SK-N-SH treated with all-trans-retinoic acid at 6 μM for 48 hours (cell line): ENCODE measurements at regions not wholly inside any gene's neighbourhood (a gene's known extent, or its start where the extent isn't known, plus 50 kb on each side); places are given as distances from the start of the nearest gene placed in this dataset.

Source experiments
- CREB5 ChIP-seq: fragments of 250-450 bp; sonication (Bioruptor Pico); IDR thresholded peaks from 2 replicates; pipeline ENCODE4 v1.5.1; 2020; ENCODE audit warnings: low read depth, mild to moderate bottlenecking, moderate library complexity
- CSDC2 ChIP-seq: fragments of 250-450 bp; sonication (Bioruptor Pico); IDR thresholded peaks from 2 replicates; pipeline ENCODE4 v1.5.0; 2020; ENCODE audit warnings: mild to moderate bottlenecking, moderate library complexity
- RARB ChIP-seq: fragments of 250-450 bp; sonication (Bioruptor Pico); IDR thresholded peaks from 2 replicates; pipeline ENCODE4 v1.8.0; 2021; ENCODE audit warnings: mild to moderate bottlenecking, moderate library complexity
- TCF4 ChIP-seq: fragments of 250-450 bp; sonication (Bioruptor Pico); IDR thresholded peaks from 2 replicates; pipeline ENCODE4 v1.8.0; 2021; ENCODE audit warnings: mild to moderate bottlenecking, moderate library complexity, borderline replicate concordance
- TSHZ2 ChIP-seq: fragments of 250-450 bp; sonication (Bioruptor Pico); IDR thresholded peaks from 2 replicates; pipeline ENCODE4 v1.5.0; 2020; ENCODE audit warnings: mild to moderate bottlenecking, moderate library complexity
- ZC3H10 ChIP-seq: fragments of 250-450 bp; sonication (Bioruptor Pico); IDR thresholded peaks from 2 replicates; pipeline ENCODE4 v1.5.1; 2021; ENCODE audit warnings: mild to moderate bottlenecking, moderate library complexity
- ZFP3 ChIP-seq: fragments of 250-450 bp; sonication (Bioruptor Pico); IDR thresholded peaks from 2 replicates; pipeline ENCODE4 v1.5.0; 2020; ENCODE audit warnings: mild to moderate bottlenecking, moderate library complexity

- TF ChIP-seq ZFP3 (CRISPR knock-in tag) (no peak), TSHZ2 (CRISPR knock-in tag) (no peak), RARB (CRISPR knock-in tag) (no peak), CSDC2 (no peak), CREB5 (CRISPR knock-in tag) (no peak), ZC3H10 (CRISPR knock-in tag) (no peak), TCF4 (CRISPR knock-in tag) (no peak)
Measured at GRCh38 chr12:28132398-28132797, 57.9 kb upstream of the CCDC91 start.
